ENCODE measurements at regions not wholly inside any gene's neighbourhood (a gene's known extent, or its start where the extent isn't known, plus 50 kb on each side); places are given as distances from the start of the nearest gene placed in this dataset.

- TF ChIP-seq, protein P1, sequence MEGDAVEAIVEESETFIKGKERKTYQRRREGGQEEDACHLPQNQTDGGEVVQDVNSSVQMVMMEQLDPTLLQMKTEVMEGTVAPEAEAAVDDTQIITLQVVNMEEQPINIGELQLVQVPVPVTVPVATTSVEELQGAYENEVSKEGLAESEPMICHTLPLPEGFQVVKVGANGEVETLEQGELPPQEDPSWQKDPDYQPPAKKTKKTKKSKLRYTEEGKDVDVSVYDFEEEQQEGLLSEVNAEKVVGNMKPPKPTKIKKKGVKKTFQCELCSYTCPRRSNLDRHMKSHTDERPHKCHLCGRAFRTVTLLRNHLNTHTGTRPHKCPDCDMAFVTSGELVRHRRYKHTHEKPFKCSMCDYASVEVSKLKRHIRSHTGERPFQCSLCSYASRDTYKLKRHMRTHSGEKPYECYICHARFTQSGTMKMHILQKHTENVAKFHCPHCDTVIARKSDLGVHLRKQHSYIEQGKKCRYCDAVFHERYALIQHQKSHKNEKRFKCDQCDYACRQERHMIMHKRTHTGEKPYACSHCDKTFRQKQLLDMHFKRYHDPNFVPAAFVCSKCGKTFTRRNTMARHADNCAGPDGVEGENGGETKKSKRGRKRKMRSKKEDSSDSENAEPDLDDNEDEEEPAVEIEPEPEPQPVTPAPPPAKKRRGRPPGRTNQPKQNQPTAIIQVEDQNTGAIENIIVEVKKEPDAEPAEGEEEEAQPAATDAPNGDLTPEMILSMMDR (IDR thresholded peaks at IDR 0.05): no peak
- TF ChIP-seq POLR2A (IDR thresholded peaks at IDR 0.05): no peak
Measured at GRCh38 chr7:31432836-31433340, 81.0 kb upstream of the ITPRID1 start.
